Common myeloid progenitor, CD34-positive (primary cell): ENCODE measurements at regions not wholly inside any gene's neighbourhood (a gene's known extent, or its start where the extent isn't known, plus 50 kb on each side); places are given as distances from the start of the nearest gene placed in this dataset.
A peak's percentile ranks its signal among the peaks of the same experiment; 100 is the strongest.

ENCODE experiments used
- CTCF ChIA-PET: fragments of 350-600 bp; sonication (Branson Sonifier 250); formaldehyde crosslinking; loops from one replicate; lab custom pipeline; 2021; ENCODE audit warnings: antibody characterized with exemption; lab: Charles Lee
- POLR2A ChIA-PET: fragments of 350-600 bp; sonication (Branson Sonifier 250); formaldehyde crosslinking; loops from one replicate; lab custom pipeline; 2021; ENCODE audit warnings: antibody characterized with exemption; lab: Charles Lee
- DNase-seq, 3 donors: peaks; one replicate each; pipeline versions ENCODE4 v3.0.0 to v3.0.0-alpha.2; 2013
- H3K27ac ChIP-seq, 2 experiments: 1 replicate in 1 of 2; 2 replicates in 1 of 2; pipeline ENCODE4 v1.7.0; 2013; ENCODE audit warnings: inconsistent platforms in 2 of 2, low read length in 2 of 2, mild to moderate bottlenecking in 2 of 2, low read depth in 1 of 2, moderate library complexity in 1 of 2; ENCODE audit not compliant: severe bottlenecking in 2 of 2, insufficient read depth in 1 of 2, poor library complexity in 1 of 2
- H3K27me3 ChIP-seq, 5 experiments: replicated peaks in 2 of 5; 1 replicate in 3 of 5; 2 replicates in 2 of 5; pipeline versions ENCODE4 v1.6.1 to v1.7.0; 2013; ENCODE audit warnings: low read length in 4 of 5, mild to moderate bottlenecking in 2 of 5, moderate library complexity in 2 of 5, inconsistent platforms in 1 of 5; ENCODE audit not compliant: insufficient read depth in 5 of 5, control insufficient read depth in 4 of 5
- H3K36me3 ChIP-seq, 4 experiments: 1 replicate in 2 of 4; 2 replicates in 2 of 4; pipeline versions ENCODE4 v1.6.1 to v1.7.0; 2013; ENCODE audit warnings: low read length in 3 of 4, control low read depth in 1 of 4, mild to moderate bottlenecking in 1 of 4; ENCODE audit not compliant: control insufficient read depth in 4 of 4, insufficient read depth in 4 of 4
- H3K4me1 ChIP-seq, 4 experiments: 1 replicate in 3 of 4; 2 replicates in 1 of 4; pipeline versions ENCODE4 v1.6.1 to v1.7.1; 2013; ENCODE audit warnings: low read length in 3 of 4, mild to moderate bottlenecking in 3 of 4, control low read depth in 1 of 4, inconsistent platforms in 1 of 4, moderate library complexity in 1 of 4; ENCODE audit not compliant: control insufficient read depth in 4 of 4, insufficient read depth in 4 of 4; ENCODE audit errors: control extremely low read depth in 1 of 4
- H3K4me3 ChIP-seq, 7 experiments: 1 replicate in 4 of 7; 2 replicates in 3 of 7; pipeline versions ENCODE4 v1.5.1 to v1.7.0; 2013; ENCODE audit warnings: mild to moderate bottlenecking in 7 of 7, low read length in 6 of 7, moderate library complexity in 6 of 7, inconsistent platforms in 2 of 7, low read depth in 2 of 7, control low read depth in 1 of 7; ENCODE audit not compliant: insufficient read depth in 4 of 7, control insufficient read depth in 1 of 7; ENCODE audit errors: extremely low read depth in 1 of 7
- H3K9me3 ChIP-seq, 5 experiments: 1 replicate in 4 of 5; 2 replicates in 1 of 5; pipeline versions ENCODE4 v1.6.1 to v1.7.1; 2013; ENCODE audit warnings: low read length in 4 of 5, mild to moderate bottlenecking in 2 of 5, inconsistent platforms in 1 of 5, low read depth in 1 of 5, moderate library complexity in 1 of 5; ENCODE audit not compliant: control insufficient read depth in 4 of 5, insufficient read depth in 2 of 5; ENCODE audit errors: control extremely low read depth in 1 of 5
- WGBS: methylation state at CpG from one replicate; pipeline ENCODE4 v1.1.5; 2013; ENCODE audit not compliant: insufficient coverage; 5-methylcytosine and 5-hydroxymethylcytosine counted together

DNA sequence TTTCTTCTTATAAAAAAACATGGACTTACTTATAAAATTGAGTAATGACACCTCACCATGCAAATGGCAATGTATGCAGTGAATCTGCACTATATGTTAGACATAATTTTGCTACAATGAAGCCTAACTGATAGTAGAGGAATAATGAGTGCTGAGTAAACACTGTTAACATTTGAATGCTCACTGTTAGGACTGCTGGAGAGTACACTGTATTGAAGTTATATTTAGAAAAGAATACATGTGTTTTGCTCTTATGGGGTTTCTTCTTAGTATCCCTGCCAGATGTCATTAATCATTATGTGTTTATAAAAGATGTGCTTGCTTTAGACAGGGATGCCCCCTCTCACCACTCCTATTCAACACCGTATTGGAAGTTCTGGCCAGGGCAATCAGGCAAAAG lies 111.1 kb upstream of the ZP4 start:
- POLR2A ChIA-PET, result no interaction called here
- DNase-seq, result no peak
- Histone ChIP-seq H3K27ac (no peak overlapping the region), H3K4me1 (peaks cover 0 to 10% (median 2%) of the 10 kb centered on the region in 4 experiments), H3K4me3 (no peak overlapping the region), H3K9me3 (no peaks in the 10 kb centered on the region), H3K36me3 (no peaks in the 10 kb centered on the region), H3K27me3 (no peaks in the 10 kb centered on the region)
- whole genome bisulfite sequencing, result no CpG with 5 or more reads among the region's 1 CpG
- CTCF ChIA-PET, result no interaction called here

DNA sequence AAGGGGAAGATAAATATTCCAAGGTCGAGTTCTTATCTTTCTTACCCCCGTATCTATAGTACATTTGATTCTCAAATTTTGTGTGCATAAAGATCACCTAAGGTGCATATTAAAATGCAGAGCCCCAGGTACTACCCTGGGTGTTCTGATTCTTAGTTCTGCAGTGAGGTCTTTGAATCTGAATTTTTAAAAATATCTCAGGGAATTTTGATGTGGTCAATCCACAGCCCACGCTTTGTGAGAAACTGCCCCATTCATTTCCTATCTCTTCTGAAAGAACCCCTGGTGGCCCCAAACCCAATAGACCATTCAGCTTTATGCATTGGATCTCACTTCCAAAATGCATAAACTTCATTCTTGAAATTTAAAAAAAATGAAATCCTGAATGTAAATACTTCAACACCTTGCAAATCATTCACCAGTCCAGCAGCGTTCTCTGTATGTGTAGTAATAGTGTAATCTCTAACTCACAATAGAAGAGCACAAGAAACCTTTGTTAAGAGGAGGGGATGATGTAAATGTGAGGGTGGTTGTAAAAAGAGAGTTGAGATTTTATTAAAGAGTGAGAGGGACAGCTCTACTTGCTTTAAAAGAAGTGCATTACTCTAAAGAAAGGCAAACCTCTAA lies 108.8 kb upstream of the ZP4 start:
- WGBS, result no CpG with 5 or more reads among the region's 4 CpGs
- POLR2A ChIA-PET, result no interaction called here
- DNase-seq, result no peak

DNA sequence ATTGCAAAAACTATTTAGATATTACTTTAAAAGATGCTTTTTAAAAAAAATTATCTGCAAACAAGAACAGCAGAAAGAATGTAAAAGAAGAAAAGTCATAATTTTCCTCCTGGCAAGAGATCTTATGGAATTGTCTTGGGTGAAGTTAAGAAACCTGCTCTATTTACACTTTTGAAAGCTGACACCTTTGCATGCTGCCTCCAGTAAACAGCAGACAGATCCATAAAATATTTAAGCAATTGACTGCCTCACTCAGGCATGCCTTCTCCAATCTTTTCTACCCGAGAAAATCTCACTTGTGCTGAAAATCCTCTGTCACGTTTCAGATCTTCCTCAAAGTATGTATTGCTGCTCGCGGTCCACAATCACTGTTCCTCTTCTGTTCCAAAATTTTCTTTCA lies 107.9 kb upstream of the ZP4 start:
- POLR2A ChIA-PET, result no interaction called here
- Histone ChIP-seq H3K4me1 (peaks cover 0 to under 1% (median 0%) of the 10 kb centered on the region in 4 experiments), H3K27me3 (no peaks in the 10 kb centered on the region), H3K9me3 (no peaks in the 10 kb centered on the region), H3K27ac (no peak overlapping the region), H3K4me3 (no peak overlapping the region), H3K36me3 (no peaks in the 10 kb centered on the region)
- CTCF ChIA-PET, result no interaction called here
- DNase-seq, result no peak
- 98% methylated on average over 4 of the region's 4 CpGs for WGBS

More for the DNA sequence above, 108.8 kb upstream of the ZP4 start:
- no peaks in the 10 kb centered on the region for H3K27me3 ChIP-seq
- no peak overlapping the region for H3K27ac ChIP-seq
- no peak overlapping the region for H3K4me3 ChIP-seq
- no peaks in the 10 kb centered on the region for H3K36me3 ChIP-seq
- no peaks in the 10 kb centered on the region for H3K9me3 ChIP-seq
- H3K4me1 ChIP-seq, result no peaks in the 10 kb centered on the region
- CTCF ChIA-PET, result interaction anchor here (0.6 kb wide), 1 partner anchor 1528 kb away, joined by 3 read pairs; no protein-coding TSS in a partner anchor

DNA sequence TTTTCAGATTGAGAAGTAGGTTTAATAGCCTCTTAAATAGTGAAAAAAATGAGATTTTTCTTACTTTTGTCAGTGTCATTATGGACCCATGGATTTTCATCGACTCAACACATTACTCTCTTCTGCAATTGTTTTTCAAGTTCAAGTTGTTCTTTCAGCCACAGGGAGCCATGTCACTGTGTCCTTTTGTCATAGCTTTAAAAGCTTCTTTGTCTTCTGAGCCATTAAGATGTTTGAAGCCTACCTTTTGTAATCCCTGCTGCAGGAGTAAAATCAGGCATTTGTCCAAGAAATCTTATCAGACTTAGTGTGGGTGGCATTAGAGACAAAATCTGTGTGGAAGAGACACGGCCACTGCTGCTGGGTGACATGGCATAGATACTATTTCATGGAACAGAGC lies 92.8 kb upstream of the ZP4 start:
- no peak for DNase-seq
- peaks cover 0 to 7% (median 4%) of the 10 kb centered on the region in 4 experiments for H3K4me1 ChIP-seq
- H3K27me3 ChIP-seq, result no peaks in the 10 kb centered on the region
- H3K27ac ChIP-seq, result no peak overlapping the region
- no peaks in the 10 kb centered on the region for H3K36me3 ChIP-seq
- ChIA-PET CTCF (interaction anchor here (1.3 kb wide), 1 partner anchor 39 kb away, joined by 3 read pairs; no protein-coding TSS in a partner anchor), POLR2A (no interaction called here)
- H3K9me3 ChIP-seq, result peaks cover 0 to 1% (median 0%) of the 10 kb centered on the region in 5 experiments
- 100% methylated on average over 2 of the region's 2 CpGs for WGBS
- H3K4me3 ChIP-seq, result no peak overlapping the region

DNA sequence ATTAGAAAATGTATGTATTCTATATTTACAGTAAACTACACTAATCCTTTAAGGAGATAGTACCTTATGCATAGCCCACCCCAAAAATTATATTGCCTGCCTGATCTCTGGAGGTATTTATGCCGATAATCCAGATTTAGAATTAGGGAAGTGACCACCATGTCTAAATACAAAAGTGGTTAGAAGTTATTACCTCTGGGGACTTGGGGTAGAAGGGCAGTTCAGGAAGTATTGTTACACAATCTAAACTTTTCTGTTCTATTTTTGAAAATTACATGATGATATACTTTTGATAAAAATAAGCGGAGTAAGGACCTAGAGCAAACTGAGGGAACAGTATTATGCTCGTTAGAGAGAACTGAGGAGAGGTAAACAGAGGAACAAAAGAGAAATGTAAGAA lies 90.5 kb upstream of the ZP4 start:
- Histone ChIP-seq H3K36me3 (no peaks in the 10 kb centered on the region), H3K9me3 (no peaks in the 10 kb centered on the region), H3K27me3 (no peaks in the 10 kb centered on the region), H3K4me1 (peaks cover 0 to 7% (median 4%) of the 10 kb centered on the region in 4 experiments), H3K27ac (no peak overlapping the region), H3K4me3 (peak overlapping the region in 1 of 7 experiments; percentile 8)
- ChIA-PET POLR2A (no interaction called here), CTCF (interaction anchor here (1.0 kb wide), 1 partner anchor 117 kb away, joined by 3 read pairs; no protein-coding TSS in a partner anchor)
- DNase-seq, result no peak
- 33% methylated on average over 2 of the region's 3 CpGs for WGBS

DNA sequence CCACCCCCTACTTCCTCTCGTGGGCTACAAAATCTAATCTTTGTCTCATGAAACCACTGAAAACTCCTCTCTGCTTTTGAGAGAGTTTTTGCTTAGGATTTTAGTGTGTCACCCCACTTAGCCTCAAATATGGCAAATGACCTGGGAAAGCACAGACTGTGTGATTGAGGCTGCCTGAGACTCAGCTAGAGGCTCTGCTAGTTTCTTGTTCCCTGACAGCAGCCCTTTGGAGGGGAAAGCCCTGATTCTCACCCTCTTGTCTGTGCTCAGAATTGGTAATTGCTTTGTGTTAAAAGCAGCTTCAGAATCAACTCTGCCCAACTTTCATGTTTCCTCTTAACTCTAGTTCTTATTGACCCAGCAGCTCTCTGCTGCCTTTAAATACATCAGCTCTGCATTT lies 85.6 kb upstream of the ZP4 start:
- H3K4me3 ChIP-seq, result no peak overlapping the region
- H3K27me3 ChIP-seq, result no peaks in the 10 kb centered on the region
- ChIA-PET POLR2A (no interaction called here), CTCF (no interaction called here)
- H3K27ac ChIP-seq, result no peak overlapping the region
- no peaks in the 10 kb centered on the region for H3K36me3 ChIP-seq
- H3K9me3 ChIP-seq, result no peaks in the 10 kb centered on the region
- no peak for DNase-seq
- peaks cover 0 to 3% (median under 1%) of the 10 kb centered on the region in 4 experiments for H3K4me1 ChIP-seq
- WGBS, result no CpG with 5 or more reads among the region's 1 CpG

DNA sequence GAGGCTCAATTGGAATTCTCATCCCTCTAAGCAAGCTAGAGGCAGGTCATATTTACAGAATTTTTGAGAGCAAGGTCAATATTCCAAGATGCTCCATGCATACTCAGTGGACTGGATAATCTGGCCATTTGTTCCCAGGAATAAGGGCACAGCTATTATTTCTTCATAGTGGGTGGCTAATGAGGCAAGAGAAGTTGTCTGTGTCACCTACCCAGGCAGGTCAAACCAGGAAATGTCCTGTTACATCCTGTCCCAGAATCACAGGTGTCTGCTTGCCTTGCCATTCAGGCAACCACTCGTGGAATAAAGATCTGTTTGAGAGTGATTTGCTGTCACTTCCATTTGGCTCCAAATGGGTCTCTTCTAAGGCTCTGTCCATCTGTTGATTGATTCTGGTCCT lies 85.2 kb upstream of the ZP4 start:
- Histone ChIP-seq H3K4me1 (peaks cover 0 to under 1% (median 0%) of the 10 kb centered on the region in 4 experiments), H3K36me3 (no peaks in the 10 kb centered on the region), H3K27me3 (no peaks in the 10 kb centered on the region), H3K27ac (no peak overlapping the region), H3K9me3 (no peaks in the 10 kb centered on the region), H3K4me3 (no peak overlapping the region)
- POLR2A ChIA-PET, result no interaction called here
- CTCF ChIA-PET, result no interaction called here
- DNase-seq, result no peak
- 100% methylated on average over 1 of the region's 1 CpG for WGBS
